KMS-11 (cell line): ENCODE measurements at regions not wholly inside any gene's neighbourhood (a gene's known extent, or its start where the extent isn't known, plus 50 kb on each side); places are given as distances from the start of the nearest gene placed in this dataset.

Source experiments
- H2AFZ ChIP-seq: fragments of 200-600 bp; sonication (generic); 2 replicates; pipeline ENCODE4 v1.6.1; 2016; ENCODE audit warnings: antibody characterized with exemption, mixed run types, low read depth
- H3K27ac ChIP-seq: fragments of 200-600 bp; sonication (generic); 2 replicates; pipeline ENCODE4 v1.6.1; 2016; ENCODE audit warnings: mild to moderate bottlenecking, mixed run types
- H3K27me3 ChIP-seq: fragments of 200-600 bp; sonication (generic); 2 replicates; pipeline ENCODE4 v1.6.1; 2017; ENCODE audit warnings: mild to moderate bottlenecking, low read depth, mixed run types, moderate library complexity; ENCODE audit not compliant: insufficient read depth
- H3K36me3 ChIP-seq: fragments of 200-600 bp; sonication (generic); 2 replicates; pipeline ENCODE4 v1.6.1; 2017; ENCODE audit warnings: mild to moderate bottlenecking, mixed run types; ENCODE audit not compliant: insufficient read depth
- H3K4me1 ChIP-seq: fragments of 200-600 bp; sonication (generic); 2 replicates; pipeline ENCODE4 v1.6.1; 2016; ENCODE audit warnings: mild to moderate bottlenecking, low read depth, mixed run types; ENCODE audit not compliant: poor library complexity, severe bottlenecking
- H3K4me2 ChIP-seq: fragments of 200-600 bp; sonication (generic); 2 replicates; pipeline ENCODE4 v1.7.0; 2016; ENCODE audit warnings: mild to moderate bottlenecking, mixed run types
- H3K4me3 ChIP-seq: fragments of 200-600 bp; sonication (generic); IDR thresholded peaks from 2 replicates; pipeline ENCODE4 v1.6.1; 2017; ENCODE audit warnings: low read depth, low read length, mixed read lengths; ENCODE audit not compliant: insufficient read depth
- H3K79me2 ChIP-seq: fragments of 200-600 bp; sonication (generic); 2 replicates; pipeline ENCODE4 v1.6.1; 2016; ENCODE audit warnings: low read depth, mixed run types; ENCODE audit not compliant: insufficient read depth
- H3K9ac ChIP-seq: fragments of 200-600 bp; sonication (generic); 2 replicates; pipeline ENCODE4 v1.6.1; 2016; ENCODE audit warnings: mild to moderate bottlenecking, mixed run types
- H4K20me1 ChIP-seq: fragments of 200-600 bp; sonication (generic); 2 replicates; pipeline ENCODE4 v1.6.1; 2016; ENCODE audit warnings: mild to moderate bottlenecking, mixed run types; ENCODE audit not compliant: insufficient read depth
- CTCF ChIP-seq: fragments of 200-600 bp; sonication (generic); conservative IDR thresholded peaks from 2 replicates; pipeline ENCODE4 v1.6.1; 2017; ENCODE audit warnings: low read depth, mild to moderate bottlenecking, antibody characterized with exemption, low read length, moderate library complexity, mixed read lengths

GRCh38 chr20:6228302-6228843, 105.5 kb upstream of the FERMT1 start:
- Histone ChIP-seq H4K20me1 (no peaks in the 10 kb centered on the region), H3K27ac (no peak overlapping the region), H3K9ac (no peak overlapping the region), H3K4me3 (no peak overlapping the region), H3K27me3 (no peaks in the 10 kb centered on the region), H3K36me3 (no peaks in the 10 kb centered on the region), H3K4me2 (no peak overlapping the region), H2AFZ (no peak overlapping the region), H3K79me2 (no peaks in the 10 kb centered on the region), H3K4me1 (no peaks in the 10 kb centered on the region)
- no peak for TF ChIP-seq CTCF

- no peak overlapping the region for H3K4me3 ChIP-seq
- no peaks in the 10 kb centered on the region for H3K79me2 ChIP-seq
- no peak overlapping the region for H3K27ac ChIP-seq
- no peaks in the 10 kb centered on the region for H4K20me1 ChIP-seq
- no peaks in the 10 kb centered on the region for H3K36me3 ChIP-seq
- H3K4me1 ChIP-seq, result peaks cover 6% of the 10 kb centered on the region
- H2AFZ ChIP-seq, result no peak overlapping the region
- no peak overlapping the region for H3K9ac ChIP-seq
- H3K4me2 ChIP-seq, result no peak overlapping the region
- no peak for TF ChIP-seq CTCF
- H3K27me3 ChIP-seq, result no peaks in the 10 kb centered on the region
These were observed 90.5 kb upstream of the FERMT1 start for GRCh38 chr20:6213311-6213710.

GRCh38 chr20:6212903-6213302, 90.1 kb upstream of the FERMT1 start:
- no peak overlapping the region for H2AFZ ChIP-seq
- no peak overlapping the region for H3K9ac ChIP-seq

GRCh38 chr20:6209093-6209492, 86.3 kb upstream of the FERMT1 start:
- Histone ChIP-seq H3K9ac (no peak overlapping the region), H3K4me2 (no peak overlapping the region), H3K79me2 (no peaks in the 10 kb centered on the region), H3K27ac (no peak overlapping the region), H2AFZ (no peak overlapping the region), H3K36me3 (no peaks in the 10 kb centered on the region), H3K27me3 (no peaks in the 10 kb centered on the region), H3K4me1 (no peaks in the 10 kb centered on the region), H4K20me1 (no peaks in the 10 kb centered on the region), H3K4me3 (no peak overlapping the region)
- no peak for TF ChIP-seq CTCF

More at GRCh38 chr20:6212903-6213302, 90.1 kb upstream of the FERMT1 start:
- Histone ChIP-seq H3K79me2 (no peaks in the 10 kb centered on the region), H3K27ac (no peak overlapping the region), H3K4me3 (no peak overlapping the region), H4K20me1 (no peaks in the 10 kb centered on the region), H3K27me3 (no peaks in the 10 kb centered on the region), H3K36me3 (no peaks in the 10 kb centered on the region), H3K4me1 (peaks cover 6% of the 10 kb centered on the region), H3K4me2 (no peak overlapping the region)
- TF ChIP-seq CTCF, result no peak
